SK-N-SH (cell line): ENCODE measurements at regions not wholly inside any gene's neighbourhood (a gene's known extent, or its start where the extent isn't known, plus 50 kb on each side); places are given as distances from the start of the nearest gene placed in this dataset.

Source experiments
- CTCF ChIA-PET: fragments of 300-600, 350-600 bp; formaldehyde crosslinking; extraction: SDS; loops from one replicate; lab custom pipeline; 2021; lab: Yijun Ruan, JAX
- POLR2A ChIA-PET: fragments of 350-600 bp; sonication (Branson Sonifier 250); formaldehyde crosslinking; extraction: SDS; loops from one replicate; lab custom pipeline; 2020; ENCODE audit warnings: antibody characterized with exemption, inconsistent platforms; lab: Yijun Ruan, JAX
- DNase-seq: peaks from one replicate; pipeline ENCODE4 v3.0.0; 2012
- H2AFZ ChIP-seq: fragments of 200-600 bp; sonication (generic); 2 replicates; pipeline ENCODE4 v1.8.1; 2016; ENCODE audit warnings: antibody characterized with exemption, mild to moderate bottlenecking, low read depth
- H3F3A ChIP-seq: fragments of 200-600 bp; sonication (generic); replicated peaks from 2 replicates; pipeline ENCODE3; 2016; ENCODE audit warnings: antibody characterized with exemption, mild to moderate bottlenecking; ENCODE audit not compliant: insufficient read depth
- H3K27ac ChIP-seq, 2 experiments: fragments of 200-500 bp in 1 of 2; fragments of 200-600 bp in 1 of 2; sonication (Bioruptor generic) in 1 of 2; sonication (generic), shearing (Covaris generic) in 1 of 2; 2 replicates each; pipeline versions ENCODE4 v1.5.1 to v1.6.1; 2014 to 2016; ENCODE audit warnings: low read depth in 2 of 2, inconsistent platforms in 1 of 2, low read length in 1 of 2, mild to moderate bottlenecking in 1 of 2, mixed read lengths in 1 of 2
- H3K27me3 ChIP-seq: fragments of 200-600 bp; sonication (generic), shearing (Covaris generic); 2 replicates; pipeline ENCODE4 v1.6.1; 2016; ENCODE audit warnings: mixed run types; ENCODE audit not compliant: insufficient read depth
- H3K36me3 ChIP-seq, 2 experiments: fragments of 200-500 bp in 1 of 2; fragments of 200-600 bp in 1 of 2; sonication (Bioruptor generic) in 1 of 2; sonication (generic) in 1 of 2; replicated peaks in 1 of 2; 2 replicates each; pipeline versions ENCODE3 to v1.5.1; 2014 to 2016; ENCODE audit warnings: low read length in 1 of 2, mild to moderate bottlenecking in 1 of 2; ENCODE audit not compliant: insufficient read depth in 2 of 2, control insufficient read depth in 1 of 2
- H3K4me1 ChIP-seq, 2 experiments: fragments of 200-500 bp in 1 of 2; fragments of 200-600 bp in 1 of 2; sonication (Bioruptor generic) in 1 of 2; sonication (generic), shearing (Covaris generic) in 1 of 2; 2 replicates each; pipeline versions ENCODE4 v1.5.1 to v1.6.1; 2014 to 2016; ENCODE audit warnings: low read depth in 1 of 2, low read length in 1 of 2, mixed run types in 1 of 2; ENCODE audit not compliant: insufficient read depth in 2 of 2, control insufficient read depth in 1 of 2
- H3K4me2 ChIP-seq: fragments of 200-600 bp; sonication (generic), shearing (Covaris generic); 2 replicates; pipeline ENCODE4 v1.6.1; 2017; ENCODE audit warnings: mixed run types
- H3K4me3 ChIP-seq, 2 experiments: fragments of 200-500 bp in 1 of 2; fragments of 200-600 bp in 1 of 2; sonication (Bioruptor generic) in 1 of 2; sonication (generic), shearing (Covaris generic) in 1 of 2; 2 replicates each; pipeline versions ENCODE4 v1.5.1 to v1.8.1; 2014 to 2016; ENCODE audit warnings: low read depth in 2 of 2, inconsistent platforms in 1 of 2, low read length in 1 of 2, mild to moderate bottlenecking in 1 of 2, mixed read lengths in 1 of 2, moderate library complexity in 1 of 2
- H3K79me2 ChIP-seq: fragments of 200-600 bp; sonication (generic); 2 replicates; pipeline ENCODE4 v1.8.1; 2017; ENCODE audit warnings: mild to moderate bottlenecking; ENCODE audit not compliant: insufficient read depth
- H3K9ac ChIP-seq: fragments of 200-600 bp; sonication (generic); 2 replicates; pipeline ENCODE4 v1.6.1; 2017; ENCODE audit warnings: mixed run types
- H3K9me2 ChIP-seq: fragments of 200-600 bp; sonication (generic); 2 replicates; pipeline ENCODE4 v1.6.1; 2017; ENCODE audit warnings: mixed run types
- H3K9me3 ChIP-seq: fragments of 200-600 bp; sonication (generic); 2 replicates; pipeline ENCODE4 v1.6.1; 2017; ENCODE audit warnings: mixed run types, mild to moderate bottlenecking, moderate library complexity
- H4K20me1 ChIP-seq: fragments of 200-600 bp; sonication (generic); 2 replicates; pipeline ENCODE4 v1.6.1; 2017; ENCODE audit warnings: mild to moderate bottlenecking, mixed run types; ENCODE audit not compliant: insufficient read depth
- EP300 ChIP-seq, 2 experiments: IDR thresholded peaks; 2 replicates each; pipeline versions ENCODE4 v1.4.0 to v1.6.1; 2012; ENCODE audit warnings: borderline replicate concordance in 1 of 2, low read depth in 1 of 2, low read length in 1 of 2
- FOXM1 ChIP-seq: IDR thresholded peaks from 2 replicates; pipeline ENCODE4 v1.4.0; 2012; ENCODE audit warnings: low read depth, mild to moderate bottlenecking
- GABPA ChIP-seq: IDR thresholded peaks from 2 replicates; pipeline ENCODE4 v1.4.0; 2012; ENCODE audit warnings: low read depth, mild to moderate bottlenecking
- JUND ChIP-seq: IDR thresholded peaks from 2 replicates; pipeline ENCODE4 v1.4.0; 2012
- MAX ChIP-seq: IDR thresholded peaks from 2 replicates; pipeline ENCODE4 v1.4.0; 2012; ENCODE audit warnings: low read depth
- MXI1 ChIP-seq: IDR thresholded peaks from 2 replicates; pipeline ENCODE4 v1.6.1; 2012; ENCODE audit warnings: mild to moderate bottlenecking, low read depth, low read length, improper control_type of control experiment
- NFIC ChIP-seq: IDR thresholded peaks from 2 replicates; pipeline ENCODE4 v1.4.0; 2012; ENCODE audit warnings: borderline replicate concordance
- NRF1 ChIP-seq: IDR thresholded peaks from 2 replicates; pipeline ENCODE4 v1.6.1; 2012; ENCODE audit warnings: low read depth, mild to moderate bottlenecking, low read length
- RAD21 ChIP-seq: IDR thresholded peaks from 2 replicates; pipeline ENCODE4 v1.6.1; 2012; ENCODE audit warnings: mild to moderate bottlenecking, low read length
- RFX5 ChIP-seq: IDR thresholded peaks from 2 replicates; pipeline ENCODE4 v1.6.1; 2012; ENCODE audit warnings: mild to moderate bottlenecking, improper control_type of control experiment, low read length
- SIN3A ChIP-seq: IDR thresholded peaks from 2 replicates; pipeline ENCODE4 v1.6.1; 2012; ENCODE audit warnings: low read depth, mild to moderate bottlenecking, low read length, moderate library complexity, borderline replicate concordance
- SMC3 ChIP-seq: IDR thresholded peaks from 2 replicates; pipeline ENCODE4 v1.6.1; 2012; ENCODE audit warnings: low read depth, low read length, improper control_type of control experiment
- TCF12 ChIP-seq: IDR thresholded peaks from 2 replicates; pipeline ENCODE4 v1.4.0; 2012
- TEAD4 ChIP-seq: IDR thresholded peaks from 2 replicates; pipeline ENCODE4 v1.4.0; 2012; ENCODE audit warnings: mild to moderate bottlenecking, borderline replicate concordance; ENCODE audit not compliant: insufficient read depth
- USF1 ChIP-seq: IDR thresholded peaks from 2 replicates; pipeline ENCODE4 v1.4.0; 2012; ENCODE audit warnings: low read depth, borderline replicate concordance
- USF2 ChIP-seq: fragments of 150-350 bp; IDR thresholded peaks from 2 replicates; pipeline ENCODE4 v1.6.1; 2017; ENCODE audit warnings: antibody characterized with exemption, low read length, low read depth, borderline replicate concordance
- WGBS: methylation state at CpG from one replicate; pipeline ENCODE4 v1.1.6; 2017; ENCODE audit warnings: low lambda C conversion rate; 5-methylcytosine and 5-hydroxymethylcytosine counted together
- TF ChIP-seq, protein P1 (sequence below): IDR thresholded peaks from 2 replicates; pipeline ENCODE4 v1.6.1; 2012; ENCODE audit warnings: mild to moderate bottlenecking, low read depth, low read length, moderate library complexity

GRCh38 chr5:63286724-63287123 lies 675.5 kb downstream of the HTR1A start:
- TF ChIP-seq USF2 (no peak), TEAD4 (no peak), SIN3A (no peak), FOXM1 (no peak), NRF1 (no peak), GABPA (no peak), RAD21 (no peak), MXI1 (no peak), EP300 (IDR thresholded peaks at IDR 0.05; ENCODE audit: borderline replicate concordance in 1 of 2, low read depth in 1 of 2, low read length in 1 of 2) (no peak), SMC3 (no peak), MAX (no peak)
- TF ChIP-seq, protein P1, sequence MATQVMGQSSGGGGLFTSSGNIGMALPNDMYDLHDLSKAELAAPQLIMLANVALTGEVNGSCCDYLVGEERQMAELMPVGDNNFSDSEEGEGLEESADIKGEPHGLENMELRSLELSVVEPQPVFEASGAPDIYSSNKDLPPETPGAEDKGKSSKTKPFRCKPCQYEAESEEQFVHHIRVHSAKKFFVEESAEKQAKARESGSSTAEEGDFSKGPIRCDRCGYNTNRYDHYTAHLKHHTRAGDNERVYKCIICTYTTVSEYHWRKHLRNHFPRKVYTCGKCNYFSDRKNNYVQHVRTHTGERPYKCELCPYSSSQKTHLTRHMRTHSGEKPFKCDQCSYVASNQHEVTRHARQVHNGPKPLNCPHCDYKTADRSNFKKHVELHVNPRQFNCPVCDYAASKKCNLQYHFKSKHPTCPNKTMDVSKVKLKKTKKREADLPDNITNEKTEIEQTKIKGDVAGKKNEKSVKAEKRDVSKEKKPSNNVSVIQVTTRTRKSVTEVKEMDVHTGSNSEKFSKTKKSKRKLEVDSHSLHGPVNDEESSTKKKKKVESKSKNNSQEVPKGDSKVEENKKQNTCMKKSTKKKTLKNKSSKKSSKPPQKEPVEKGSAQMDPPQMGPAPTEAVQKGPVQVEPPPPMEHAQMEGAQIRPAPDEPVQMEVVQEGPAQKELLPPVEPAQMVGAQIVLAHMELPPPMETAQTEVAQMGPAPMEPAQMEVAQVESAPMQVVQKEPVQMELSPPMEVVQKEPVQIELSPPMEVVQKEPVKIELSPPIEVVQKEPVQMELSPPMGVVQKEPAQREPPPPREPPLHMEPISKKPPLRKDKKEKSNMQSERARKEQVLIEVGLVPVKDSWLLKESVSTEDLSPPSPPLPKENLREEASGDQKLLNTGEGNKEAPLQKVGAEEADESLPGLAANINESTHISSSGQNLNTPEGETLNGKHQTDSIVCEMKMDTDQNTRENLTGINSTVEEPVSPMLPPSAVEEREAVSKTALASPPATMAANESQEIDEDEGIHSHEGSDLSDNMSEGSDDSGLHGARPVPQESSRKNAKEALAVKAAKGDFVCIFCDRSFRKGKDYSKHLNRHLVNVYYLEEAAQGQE, result no peak
- H3K27ac ChIP-seq, result no peak overlapping the region
- H3K9me2 ChIP-seq, result no peaks in the 10 kb centered on the region
- no peaks in the 10 kb centered on the region for H3K9me3 ChIP-seq
- ChIA-PET CTCF (no interaction called here), POLR2A (no interaction called here)
- DNase-seq, result no peak
- H3K79me2 ChIP-seq, result no peaks in the 10 kb centered on the region
- H3K4me1 ChIP-seq, result no peaks in the 10 kb centered on the region
- H2AFZ ChIP-seq, result no peak overlapping the region
- H3K9ac ChIP-seq, result no peak overlapping the region
- H3K4me3 ChIP-seq, result no peak overlapping the region
- no peaks in the 10 kb centered on the region for H3F3A ChIP-seq
- no peaks in the 10 kb centered on the region for H3K27me3 ChIP-seq
- no peaks in the 10 kb centered on the region for H3K36me3 ChIP-seq
- WGBS, result 9% methylated on average over 4 of the region's 4 CpGs
- no peaks in the 10 kb centered on the region for H4K20me1 ChIP-seq
- no peak overlapping the region for H3K4me2 ChIP-seq

- H2AFZ ChIP-seq, result peak overlapping the region; percentile 29; the same call in 1 of the 2 replicates
- 29% methylated on average over 2 of the region's 2 CpGs for WGBS
- peaks cover 0 to 5% of the 10 kb centered on the region in 2 experiments; a peak in 2 of 4 replicates for H3K4me1 ChIP-seq
- DNase-seq, result no peak
- peaks cover 7% of the 10 kb centered on the region for H3F3A ChIP-seq
- POLR2A ChIA-PET, result no interaction called here
- peak overlapping the region in 1 of 2 experiments; percentile 85; a peak in 2 of 4 replicates for H3K27ac ChIP-seq
- no peaks in the 10 kb centered on the region for H3K9me3 ChIP-seq
- H3K4me3 ChIP-seq, result no peak overlapping the region
- no peak overlapping the region for H3K4me2 ChIP-seq
- no peak overlapping the region for H3K9ac ChIP-seq
- no peaks in the 10 kb centered on the region for H4K20me1 ChIP-seq
- 0 out of 2 replicates have a peak, but pooled peaks have one; percentile 11 for TF ChIP-seq TCF12
- TF ChIP-seq RFX5, result no peak
- TF ChIP-seq NRF1, result no peak
- no peak for TF ChIP-seq JUND
- TF ChIP-seq NFIC, result no peak
- no peak for TF ChIP-seq USF1
- CTCF ChIA-PET, result no interaction called here
- H3K79me2 ChIP-seq, result no peaks in the 10 kb centered on the region
- no peaks in the 10 kb centered on the region for H3K27me3 ChIP-seq
- no peaks in the 10 kb centered on the region; the same call in 1 of the 2 replicates for H3K9me2 ChIP-seq
- no peaks in the 10 kb centered on the region for H3K36me3 ChIP-seq
These were observed 684.8 kb downstream of the LRRC70 start for GRCh38 chr5:63263411-63263810.
